ENCODE measurements at regions not wholly inside any gene's neighbourhood (a gene's known extent, or its start where the extent isn't known, plus 50 kb on each side); places are given as distances from the start of the nearest gene placed in this dataset.

DNA sequence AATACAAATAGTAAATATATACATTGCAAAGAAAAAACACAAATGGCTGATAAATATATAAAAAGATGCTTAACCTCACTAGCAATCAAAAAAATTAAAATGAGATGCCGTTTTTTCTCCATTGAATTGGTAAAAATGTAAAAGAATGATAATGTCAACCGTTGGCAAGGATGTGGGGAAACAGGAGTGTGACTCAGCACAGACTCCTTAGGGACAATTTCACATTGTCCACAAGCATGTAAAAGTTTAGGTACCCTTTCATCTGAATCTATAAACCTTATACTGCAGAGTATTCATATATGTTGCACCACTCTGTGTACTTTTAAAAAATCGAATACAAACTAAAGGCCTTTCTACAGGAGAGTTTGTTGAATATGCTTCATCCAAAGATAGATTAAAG is 143.1 kb upstream of the RREB1 start:
- H3K27ac Mint-ChIP-seq: no peak overlapping the region
- TF ChIP-seq, protein P1, sequence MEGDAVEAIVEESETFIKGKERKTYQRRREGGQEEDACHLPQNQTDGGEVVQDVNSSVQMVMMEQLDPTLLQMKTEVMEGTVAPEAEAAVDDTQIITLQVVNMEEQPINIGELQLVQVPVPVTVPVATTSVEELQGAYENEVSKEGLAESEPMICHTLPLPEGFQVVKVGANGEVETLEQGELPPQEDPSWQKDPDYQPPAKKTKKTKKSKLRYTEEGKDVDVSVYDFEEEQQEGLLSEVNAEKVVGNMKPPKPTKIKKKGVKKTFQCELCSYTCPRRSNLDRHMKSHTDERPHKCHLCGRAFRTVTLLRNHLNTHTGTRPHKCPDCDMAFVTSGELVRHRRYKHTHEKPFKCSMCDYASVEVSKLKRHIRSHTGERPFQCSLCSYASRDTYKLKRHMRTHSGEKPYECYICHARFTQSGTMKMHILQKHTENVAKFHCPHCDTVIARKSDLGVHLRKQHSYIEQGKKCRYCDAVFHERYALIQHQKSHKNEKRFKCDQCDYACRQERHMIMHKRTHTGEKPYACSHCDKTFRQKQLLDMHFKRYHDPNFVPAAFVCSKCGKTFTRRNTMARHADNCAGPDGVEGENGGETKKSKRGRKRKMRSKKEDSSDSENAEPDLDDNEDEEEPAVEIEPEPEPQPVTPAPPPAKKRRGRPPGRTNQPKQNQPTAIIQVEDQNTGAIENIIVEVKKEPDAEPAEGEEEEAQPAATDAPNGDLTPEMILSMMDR (IDR thresholded peaks at IDR 0.05): no peak
- H3K27me3 Mint-ChIP-seq: peaks cover 2% of the 10 kb centered on the region
- intact Hi-C loops (cut with micrococcal nuclease): no loop called here
- no peaks in the 10 kb centered on the region for H3K36me3 Mint-ChIP-seq (ENCODE audit: low read depth)
- POLR2A ChIA-PET: no interaction called here
- H3K4me1 Mint-ChIP-seq (ENCODE audit: low read depth): no peaks in the 10 kb centered on the region
- CTCF ChIA-PET: no interaction called here
- no peak for ATAC-seq
- no peak overlapping the region for H3K4me3 Mint-ChIP-seq
- peaks cover 3% of the 10 kb centered on the region for H3K9me3 Mint-ChIP-seq
- DNase-seq: no peak

DNA sequence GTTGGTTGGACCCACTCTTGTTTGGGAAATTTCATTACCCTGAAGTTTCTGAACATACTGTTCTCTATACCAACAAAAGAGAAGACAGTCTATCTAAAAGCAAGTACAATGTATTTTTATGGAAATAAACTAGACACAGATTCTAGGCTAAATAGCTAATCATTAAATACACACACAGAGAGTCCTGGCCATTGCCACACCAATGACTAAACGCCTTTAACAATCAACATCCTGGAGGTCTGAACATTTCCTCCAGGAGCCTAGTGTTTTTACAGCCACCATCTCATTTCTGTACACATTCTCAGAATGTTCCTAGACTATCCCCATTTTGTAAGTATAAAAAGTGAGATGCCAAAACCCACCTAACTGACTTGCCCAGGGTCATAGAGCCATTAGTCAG is 141.6 kb upstream of the RREB1 start:
- intact Hi-C loops (cut with micrococcal nuclease): no loop called here

DNA sequence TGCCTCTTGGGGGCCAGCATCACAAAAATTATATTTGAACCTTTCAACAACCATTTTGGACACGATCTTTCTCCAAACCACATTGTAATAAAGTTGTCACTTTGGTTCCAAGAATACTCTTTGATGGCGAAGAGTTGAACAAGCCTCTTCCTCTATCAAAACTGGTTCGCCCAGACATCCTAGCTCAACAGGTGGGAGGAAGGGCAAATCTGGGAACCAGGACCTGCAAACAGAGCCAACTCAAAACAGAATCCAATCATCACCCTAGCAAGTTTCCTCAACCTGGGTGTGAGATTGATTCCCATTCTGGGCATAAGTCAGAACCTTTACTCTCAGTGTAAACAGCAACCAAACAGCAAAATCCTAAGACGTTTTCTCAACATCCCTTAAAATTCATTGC is 141.2 kb upstream of the RREB1 start:
- Mint-ChIP-seq H3K4me1 (ENCODE audit: low read depth) (no peaks in the 10 kb centered on the region), H3K27me3 (peaks cover 2% of the 10 kb centered on the region), H3K9me3 (no peaks in the 10 kb centered on the region), H3K27ac (no peak overlapping the region), H3K4me3 (no peak overlapping the region), H3K36me3 (ENCODE audit: low read depth) (no peaks in the 10 kb centered on the region)
- no peak for DNase-seq
- ChIA-PET CTCF (no interaction called here), POLR2A (no interaction called here)
- TF ChIP-seq, protein P1 (IDR thresholded peaks at IDR 0.05): no peak
- no peak for ATAC-seq
- intact Hi-C loops (cut with micrococcal nuclease): no loop called here

More for the DNA sequence above, 141.6 kb upstream of the RREB1 start:
- no peak overlapping the region for H3K4me3 Mint-ChIP-seq
- TF ChIP-seq, protein P1 (IDR thresholded peaks at IDR 0.05): no peak
- peaks cover 2% of the 10 kb centered on the region for H3K27me3 Mint-ChIP-seq
- no peak overlapping the region for H3K27ac Mint-ChIP-seq
- no peak for DNase-seq
- no peaks in the 10 kb centered on the region for H3K9me3 Mint-ChIP-seq
- POLR2A ChIA-PET: no interaction called here
- H3K36me3 Mint-ChIP-seq (ENCODE audit: low read depth): no peaks in the 10 kb centered on the region
- no peaks in the 10 kb centered on the region for H3K4me1 Mint-ChIP-seq (ENCODE audit: low read depth)
- no peak for ATAC-seq
- CTCF ChIA-PET: no interaction called here

DNA sequence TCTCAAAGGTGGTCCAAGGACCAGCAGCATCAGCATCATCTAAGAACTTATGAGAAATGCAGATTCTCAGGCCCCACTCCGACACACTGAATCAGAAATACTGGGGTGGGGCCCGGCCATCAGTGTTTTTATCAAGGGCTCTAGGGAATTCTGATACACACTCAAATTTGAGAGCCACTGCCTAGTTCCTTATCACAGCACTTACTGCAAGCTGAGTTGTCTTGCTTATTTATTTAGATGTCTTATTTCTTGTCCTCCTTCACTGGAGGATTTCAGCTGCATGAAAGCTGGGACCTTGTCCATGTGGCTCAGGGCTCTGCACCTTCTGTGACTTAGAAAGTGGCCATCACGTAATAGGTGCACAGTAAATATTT is 139.4 kb upstream of the RREB1 start:
- Mint-ChIP-seq H3K9me3 (no peaks in the 10 kb centered on the region), H3K4me1 (ENCODE audit: low read depth) (no peaks in the 10 kb centered on the region), H3K27me3 (no peaks in the 10 kb centered on the region), H3K4me3 (no peak overlapping the region), H3K27ac (no peak overlapping the region), H3K36me3 (ENCODE audit: low read depth) (no peaks in the 10 kb centered on the region)
- intact Hi-C loops (cut with micrococcal nuclease): no loop called here
- DNase-seq: no peak
- ChIA-PET POLR2A (interaction anchor here (0.9 kb wide), 1 partner anchor 10 kb away, joined by 3 read pairs; no protein-coding TSS in a partner anchor), CTCF (no interaction called here)
- TF ChIP-seq, protein P1 (IDR thresholded peaks at IDR 0.05): no peak
- ATAC-seq: no peak

DNA sequence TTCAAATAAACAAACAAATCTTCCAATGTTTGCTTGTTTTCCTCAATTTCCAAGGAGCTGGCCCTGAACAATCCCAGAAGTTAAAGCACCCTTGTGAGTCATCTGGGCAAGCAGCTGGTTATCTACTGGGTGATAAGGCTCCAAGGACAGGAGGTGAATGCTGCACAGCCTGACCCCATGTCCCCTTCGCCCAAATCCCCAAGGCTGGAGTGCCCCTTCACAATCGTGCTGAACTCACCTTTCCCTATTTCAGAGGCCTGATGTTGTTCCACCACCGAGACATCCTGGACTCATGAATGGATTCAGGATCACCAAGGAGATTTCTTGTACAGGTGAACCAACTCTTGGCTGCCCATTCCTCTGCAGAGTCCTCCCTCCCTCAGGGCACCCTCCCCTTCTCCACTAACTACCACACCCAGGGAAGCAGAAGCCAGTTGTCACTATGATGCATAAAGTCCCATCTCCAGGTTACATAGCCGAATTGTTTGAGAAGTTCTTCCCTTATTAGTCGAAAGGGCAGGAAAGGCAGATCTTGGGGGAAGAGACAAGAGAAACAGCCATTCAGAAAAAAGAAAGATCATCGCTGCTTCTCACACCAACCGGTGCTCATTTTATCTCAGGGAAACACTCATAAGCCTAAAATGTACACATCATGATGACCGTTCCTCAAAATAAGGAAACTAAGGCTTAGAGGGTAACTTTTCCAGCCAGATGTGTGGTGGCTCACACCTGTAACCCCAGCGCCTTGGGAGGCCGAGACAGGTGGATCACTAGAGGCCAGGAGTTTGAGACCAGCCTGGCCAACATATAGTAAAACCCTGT is 138.8 kb upstream of the RREB1 start:
- ChIA-PET CTCF (no interaction called here), POLR2A (interaction anchor here (0.9 kb wide), 1 partner anchor 11 kb away, joined by 3 read pairs; no protein-coding TSS in a partner anchor)
- Mint-ChIP-seq H3K9me3 (no peaks in the 10 kb centered on the region), H3K4me3 (no peak overlapping the region), H3K27me3 (no peaks in the 10 kb centered on the region), H3K4me1 (ENCODE audit: low read depth) (no peaks in the 10 kb centered on the region), H3K27ac (no peak overlapping the region), H3K36me3 (ENCODE audit: low read depth) (no peaks in the 10 kb centered on the region)
- no peak for DNase-seq
- no peak for ATAC-seq
- TF ChIP-seq, protein P1 (IDR thresholded peaks at IDR 0.05): no peak
- intact Hi-C loops (cut with micrococcal nuclease): no loop called here

Data from activated CD8-positive, alpha-beta T cell treated with anti-CD3 and anti-CD28 coated beads for 36 hours (primary cell).